Ureter (tissue), 1 donor: ENCODE measurements at regions not wholly inside any gene's neighbourhood (a gene's known extent, or its start where the extent isn't known, plus 50 kb on each side); places are given as distances from the start of the nearest gene placed in this dataset.
"Not testable (repeated sequence)": the region's sequence is repeated elsewhere in the genome, so short reads cannot be mapped to it uniquely, and the experiment has no call there.

ENCODE experiments used
- DNase-seq: peaks from one replicate; pipeline ENCODE4 v3.0.0-alpha.2; 2020; ENCODE audit warnings: low spot score
- donor health status: DM: yes; HTN: yes; CAD: no.

- no peak for DNase-seq
Measured at GRCh38 chr9:38192731-38193265, 123.8 kb upstream of the SHB start.

- DNase-seq: no peak
Measured at GRCh38 chr9:38186404-38187115, 117.5 kb upstream of the SHB start.

GRCh38 chr9:38185647-38186403 lies 116.8 kb upstream of the SHB start:
- no peak for DNase-seq

GRCh38 chr9:38183994-38184568 lies 115.1 kb upstream of the SHB start:
- no peak for DNase-seq

GRCh38 chr9:38182321-38182720 lies 113.3 kb upstream of the SHB start:
- DNase-seq: no peak

- DNase-seq: no peak
Measured at GRCh38 chr9:38181866-38182265, 112.8 kb upstream of the SHB start.

GRCh38 chr9:38181232-38181631 lies 112.2 kb upstream of the SHB start:
- no peak for DNase-seq

GRCh38 chr9:38180656-38181055 lies 111.6 kb upstream of the SHB start:
- DNase-seq: no peak

GRCh38 chr9:38179965-38180364 lies 110.9 kb upstream of the SHB start:
- no peak for DNase-seq

- no peak for DNase-seq
Measured at GRCh38 chr9:38178237-38178636, 109.2 kb upstream of the SHB start.

- no peak for DNase-seq
Measured at GRCh38 chr9:38177680-38178079, 108.7 kb upstream of the SHB start.

- DNase-seq: no peak
Measured at GRCh38 chr9:38176251-38176650, 107.2 kb upstream of the SHB start.

- no peak for DNase-seq
Measured at GRCh38 chr9:38175423-38175822, 106.4 kb upstream of the SHB start.

- DNase-seq: no peak
Measured at GRCh38 chr9:38172586-38172985, 103.6 kb upstream of the SHB start.

- DNase-seq: no peak
Measured at GRCh38 chr9:38171926-38172325, 102.9 kb upstream of the SHB start.

- DNase-seq: no peak
Measured at GRCh38 chr9:38171538-38171884, 102.5 kb upstream of the SHB start.

- DNase-seq: not testable (repeated sequence)
Measured at GRCh38 chr9:38170763-38171537, 101.9 kb upstream of the SHB start.

GRCh38 chr9:38170155-38170554 lies 101.1 kb upstream of the SHB start:
- DNase-seq: not testable (repeated sequence)

GRCh38 chr9:38166501-38166900 lies 97.5 kb upstream of the SHB start:
- no peak for DNase-seq

GRCh38 chr9:38164659-38165221 lies 95.7 kb upstream of the SHB start:
- no peak for DNase-seq

- DNase-seq: no peak
Measured at GRCh38 chr9:38163518-38163917, 94.5 kb upstream of the SHB start.
